ENCODE measurements at regions not wholly inside any gene's neighbourhood (a gene's known extent, or its start where the extent isn't known, plus 50 kb on each side); places are given as distances from the start of the nearest gene placed in this dataset.

- no peak overlapping the region for H4K5ac ChIP-seq (ENCODE audit: insufficient read length, low read depth, low read length)
- H4K91ac ChIP-seq (replicated peaks; ENCODE audit: insufficient read length, low read length) = no peak overlapping the region
- H2BK12ac ChIP-seq (ENCODE audit: low read depth, low read length) = no peak overlapping the region
- H3K9ac ChIP-seq (replicated peaks in 1 of 4; ENCODE audit: extremely low read depth in 1 of 4, low read depth in 3 of 4, low read length in 3 of 4) = no peak overlapping the region
- no peak overlapping the region for H4K8ac ChIP-seq (ENCODE audit: extremely low read depth, insufficient read depth, low read length)
- H3K4me3 ChIP-seq (ENCODE audit: extremely low read depth in 1 of 4, insufficient read depth in 2 of 4, low read depth in 3 of 4, low read length in 4 of 4) = no peak overlapping the region
- no peak for DNase-seq (ENCODE audit: low read depth in 1 of 2, low spot score in 2 of 2)
- no peaks in the 10 kb centered on the region for H3K79me1 ChIP-seq (ENCODE audit: low read depth, low read length)
- H3K4ac ChIP-seq (replicated peaks; ENCODE audit: insufficient read length, low read depth, low read length) = no peak overlapping the region
- no peak overlapping the region for H2AK5ac ChIP-seq (ENCODE audit: low read depth, low read length)
- H3K18ac ChIP-seq (ENCODE audit: extremely low read depth, low read length) = no peak overlapping the region
- 88% methylated on average over 1 of the region's 1 CpG; no CpG with 5 or more reads in 1 of the 2 experiments for WGBS, 2 experiments (ENCODE audit: extremely low coverage in 1 of 2, insufficient coverage in 1 of 2, insufficient read length in 1 of 2, insufficient replicate concordance in 2 of 2, low coverage in 1 of 2, low lambda C conversion rate in 2 of 2, missing lambda C conversion rate in 1 of 2)
- no peaks in the 10 kb centered on the region for H3K36me3 ChIP-seq (ENCODE audit: control insufficient read depth in 2 of 4, insufficient read depth in 4 of 4, low read length in 3 of 4)
- TF ChIP-seq GTF2F1 (IDR thresholded peaks at IDR 0.05; ENCODE audit: borderline replicate concordance, low read depth, low read length) (no peak), NANOG (IDR thresholded peaks at IDR 0.05; ENCODE audit: insufficient read depth, low read depth, low read length, poor library complexity, severe bottlenecking) (no peak), MAFK (IDR thresholded peaks at IDR 0.05; ENCODE audit: low read depth, low read length) (no peak), GABPA (IDR thresholded peaks at IDR 0.05; ENCODE audit: borderline replicate concordance, insufficient read depth, low read length) (no peak), USF2 (IDR thresholded peaks at IDR 0.05; ENCODE audit: low read length) (no peak), SIN3A (conservative IDR thresholded peaks at IDR 0.05 in 1 of 2, IDR thresholded peaks at IDR 0.05 in 1 of 2; ENCODE audit: low read depth in 1 of 2, low read length in 2 of 2) (no peak), HDAC6 (IDR thresholded peaks at IDR 0.05; ENCODE audit: low read depth, low read length) (no peak), TAF1 (IDR thresholded peaks at IDR 0.05; ENCODE audit: low read depth, low read length) (no peak), RFX5 (IDR thresholded peaks at IDR 0.05; ENCODE audit: borderline replicate concordance, low read depth, low read length) (no peak)
- no peak overlapping the region for H2BK5ac ChIP-seq (ENCODE audit: low read depth, low read length)
- H3K27me3 ChIP-seq (replicated peaks in 1 of 4; ENCODE audit: control insufficient read depth in 3 of 4, extremely low read depth in 1 of 4, insufficient read depth in 3 of 4, low read length in 3 of 4) = no peaks in the 10 kb centered on the region
- H3K9me3 ChIP-seq (ENCODE audit: insufficient read depth in 2 of 2, low read depth in 1 of 2, low read length in 1 of 2) = no peaks in the 10 kb centered on the region; a peak in 1 of 4 replicates
- ChIA-PET CTCF (ENCODE audit: partially characterized antibody) (no interaction called here), POLR2A (ENCODE audit: partially characterized antibody) (no interaction called here)
- H3K27ac ChIP-seq (ENCODE audit: low read depth, low read length) = no peak overlapping the region
- no peak for FAIRE-seq
- H3K79me2 ChIP-seq (ENCODE audit: control insufficient read depth in 1 of 2, insufficient read depth in 2 of 2, low read length in 2 of 2) = no peaks in the 10 kb centered on the region
- H3K23ac ChIP-seq (ENCODE audit: insufficient read length) = no peak overlapping the region
- H4K20me1 ChIP-seq (replicated peaks in 1 of 2; ENCODE audit: control insufficient read depth in 1 of 2, insufficient read depth in 2 of 2, low read length in 2 of 2) = no peaks in the 10 kb centered on the region
- H2BK15ac ChIP-seq (ENCODE audit: low read length) = no peak overlapping the region
- H3K4me2 ChIP-seq (ENCODE audit: insufficient read depth in 1 of 2, low read depth in 2 of 2, low read length in 2 of 2) = no peak overlapping the region
- H3K23me2 ChIP-seq (ENCODE audit: low read depth, low read length) = no peaks in the 10 kb centered on the region
- H3K14ac ChIP-seq (ENCODE audit: insufficient read length) = no peak overlapping the region
- H3K4me1 ChIP-seq (replicated peaks in 1 of 4; ENCODE audit: control insufficient read depth in 3 of 4, insufficient read depth in 4 of 4, low read length in 3 of 4) = no peaks in the 10 kb centered on the region
- H2BK120ac ChIP-seq (replicated peaks; ENCODE audit: low read depth, low read length) = no peak overlapping the region
- H3K56ac ChIP-seq (replicated peaks; ENCODE audit: insufficient read length, low read depth, low read length) = no peak overlapping the region
- no peak overlapping the region for H2AFZ ChIP-seq (ENCODE audit: low read length)
- no peak overlapping the region for H2BK20ac ChIP-seq (ENCODE audit: low read length)
Observed at GRCh38 chr4:59565836-59566235, 1634.3 kb upstream of the ADGRL3 start.
